ENCODE measurements at regions not wholly inside any gene's neighbourhood (a gene's known extent, or its start where the extent isn't known, plus 50 kb on each side); places are given as distances from the start of the nearest gene placed in this dataset.
"Not testable (repeated sequence)": the region's sequence is repeated elsewhere in the genome, so short reads cannot be mapped to it uniquely, and the experiment has no call there.

- in situ Hi-C loops (cut with MboI; ENCODE audit: low sequenced_read_pairs, unreplicated experiment), result no loop called here
- peak; percentile 8 for TF ChIP-seq CTCF (IDR thresholded peaks at IDR 0.05; ENCODE audit: borderline replicate concordance, control extremely low read depth, extremely low read depth, insufficient read depth, missing control alignments)
- DNase-seq (ENCODE audit: low spot score), result no peak
Observed at GRCh38 chr12:131323879-131324278, 370.2 kb downstream of the ADGRD1 start.

GRCh38 chr12:131327521-131328488, 374.1 kb downstream of the ADGRD1 start:
- TF ChIP-seq CTCF (IDR thresholded peaks at IDR 0.05; ENCODE audit: borderline replicate concordance, control extremely low read depth, extremely low read depth, insufficient read depth, missing control alignments), result no peak
- in situ Hi-C loops (cut with MboI; ENCODE audit: low sequenced_read_pairs, unreplicated experiment), result no loop called here
- no peak for DNase-seq (ENCODE audit: low spot score)

- in situ Hi-C loops (cut with MboI; ENCODE audit: low sequenced_read_pairs, unreplicated experiment); DNase-seq (ENCODE audit: low spot score): not testable (repeated sequence)
Observed at GRCh38 chr12:131328861-131329845, 375.4 kb downstream of the ADGRD1 start.

GRCh38 chr12:131330106-131330815, 376.6 kb downstream of the ADGRD1 start:
- DNase-seq (ENCODE audit: low spot score), result no peak
- in situ Hi-C loops (cut with MboI; ENCODE audit: low sequenced_read_pairs, unreplicated experiment), result no loop called here

GRCh38 chr12:131331148-131331750, 377.5 kb downstream of the ADGRD1 start:
- no peak for TF ChIP-seq CTCF (IDR thresholded peaks at IDR 0.05; ENCODE audit: borderline replicate concordance, control extremely low read depth, extremely low read depth, insufficient read depth, missing control alignments)
- no peak for DNase-seq (ENCODE audit: low spot score)
- in situ Hi-C loops (cut with MboI; ENCODE audit: low sequenced_read_pairs, unreplicated experiment), result no loop called here

More at GRCh38 chr12:131330106-131330815, 376.6 kb downstream of the ADGRD1 start:
- no peak for TF ChIP-seq CTCF (IDR thresholded peaks at IDR 0.05; ENCODE audit: borderline replicate concordance, control extremely low read depth, extremely low read depth, insufficient read depth, missing control alignments)

GRCh38 chr12:131332224-131332623, 378.5 kb downstream of the ADGRD1 start:
- TF ChIP-seq CTCF (IDR thresholded peaks at IDR 0.05; ENCODE audit: borderline replicate concordance, control extremely low read depth, extremely low read depth, insufficient read depth, missing control alignments), result no peak
- in situ Hi-C loops (cut with MboI; ENCODE audit: low sequenced_read_pairs, unreplicated experiment), result no loop called here
- no peak for DNase-seq (ENCODE audit: low spot score)

All from GM13976 (cell line).